GM12878 (cell line): ENCODE measurements at regions not wholly inside any gene's neighbourhood (a gene's known extent, or its start where the extent isn't known, plus 50 kb on each side); places are given as distances from the start of the nearest gene placed in this dataset.

Experiments used
- ATAC-seq: fragments of 200-7000 bp; cut with Tn5 transposase; 3 replicates; pipeline ENCODE4 v1.9.1; 2020; ENCODE audit warnings: mild to moderate bottlenecking, moderate library complexity
- BruUV-seq: library from RNA; stranded (reverse); fragments of 400-500 nt; replicated peaks from 2 replicates; lab custom pipeline; 2021; lab: Mats Ljungman, UMichigan
- CTCF ChIA-PET: fragments of 300-600 bp; sonication (Branson Sonifier 250); formaldehyde crosslinking; extraction: SDS; loops from one replicate; lab custom pipeline; 2021; ENCODE audit warnings: inconsistent platforms; lab: Yijun Ruan, JAX
- POLR2A ChIA-PET: fragments of 350-600 bp; formaldehyde crosslinking; extraction: SDS; loops from one replicate; lab custom pipeline; 2021; ENCODE audit warnings: inconsistent platforms; lab: Charles Lee
- RAD21 ChIA-PET: fragments of 300-600 bp; sonication (Branson Sonifier 250); formaldehyde crosslinking; loops from one replicate; lab custom pipeline; 2023; ENCODE audit warnings: antibody characterized with exemption; ENCODE audit not compliant: unreplicated experiment; lab: Charles Lee
- SMC1A ChIA-PET: fragments of 300-600 bp; sonication (Branson Sonifier 250); formaldehyde crosslinking; loops from one replicate; lab custom pipeline; 2023; ENCODE audit not compliant: unreplicated experiment, uncharacterized antibody; lab: Charles Lee
- DNase-seq: peaks from one replicate; pipeline ENCODE4 v3.0.0-alpha.2; 2011; ENCODE audit warnings: low read depth, low spot score
- FAIRE-seq: peaks from 3 replicates; lab custom pipeline; 2011; peaks lifted over from hg19 to GRCh38; lab: Jason Lieb, UNC
- H2AFZ ChIP-seq: 2 replicates; pipeline ENCODE4 v1.6.0; 2011; ENCODE audit warnings: low read depth, low read length, control low read depth; ENCODE audit not compliant: control insufficient read depth
- H3K27ac ChIP-seq: 2 replicates; pipeline ENCODE4 v1.5.1; 2011; ENCODE audit warnings: control low read depth; ENCODE audit not compliant: control insufficient read depth, insufficient read depth
- H3K27me3 ChIP-seq, 2 experiments: replicated peaks in 1 of 2; 2 replicates each; pipeline versions ENCODE4 v1.6.0 to v1.6.1; 2011; ENCODE audit warnings: low read length in 1 of 2; ENCODE audit not compliant: control insufficient read depth in 2 of 2, insufficient read depth in 2 of 2
- H3K36me3 ChIP-seq, 2 experiments: 2 replicates each; pipeline ENCODE4 v1.5.1; 2011; ENCODE audit warnings: low read length in 1 of 2; ENCODE audit not compliant: control insufficient read depth in 2 of 2, insufficient read depth in 2 of 2
- H3K4me1 ChIP-seq: 2 replicates; pipeline ENCODE4 v1.6.1; 2011; ENCODE audit warnings: mild to moderate bottlenecking, low read length, moderate library complexity, mixed read lengths; ENCODE audit not compliant: control insufficient read depth, insufficient read depth
- H3K4me2 ChIP-seq: 2 replicates; pipeline ENCODE4 v1.6.0; 2011; ENCODE audit warnings: control low read depth; ENCODE audit not compliant: control insufficient read depth, insufficient read depth
- H3K4me3 ChIP-seq: fragments of 200-600 bp; sonication (generic); 2 replicates; pipeline ENCODE4 v1.5.1; 2016
- H3K79me2 ChIP-seq: 2 replicates; pipeline ENCODE4 v1.6.0; 2011; ENCODE audit warnings: low read length; ENCODE audit not compliant: control insufficient read depth, insufficient read depth
- H3K9ac ChIP-seq: 2 replicates; pipeline ENCODE4 v1.8.0; 2011; ENCODE audit warnings: low read length, control low read depth, mixed read lengths; ENCODE audit not compliant: control insufficient read depth, insufficient read depth
- H3K9me3 ChIP-seq: replicated peaks from 3 replicates; pipeline ENCODE4 v1.5.1; 2011; ENCODE audit warnings: mild to moderate bottlenecking, low read length; ENCODE audit not compliant: control insufficient read depth, insufficient read depth
- H4K20me1 ChIP-seq: 2 replicates; pipeline ENCODE4 v1.6.0; 2011; ENCODE audit not compliant: control insufficient read depth, insufficient read depth
- CBX3 ChIP-seq: fragments of 200-600 bp; sonication (generic); IDR thresholded peaks from 2 replicates; pipeline ENCODE4 v1.6.1; 2016; ENCODE audit warnings: low read depth, borderline replicate concordance
- EED ChIP-seq: sonication (generic); IDR thresholded peaks from 2 replicates; pipeline ENCODE4 v1.6.1; 2016; ENCODE audit warnings: antibody characterized with exemption, low read depth
- FOXM1 ChIP-seq: IDR thresholded peaks from 2 replicates; pipeline ENCODE4 v1.6.1; 2012; ENCODE audit warnings: low read depth, mild to moderate bottlenecking, inconsistent platforms, low read length, moderate library complexity
- HDAC2 ChIP-seq: fragments of 200-600 bp; sonication (generic); IDR thresholded peaks from 2 replicates; pipeline ENCODE4 v1.6.1; 2017
- MEF2B ChIP-seq: fragments of 450-650 bp; IDR thresholded peaks from 2 replicates; pipeline ENCODE4 v1.6.1; 2018; ENCODE audit warnings: mild to moderate bottlenecking, moderate library complexity; ENCODE audit not compliant: partially characterized antibody, poor library complexity, severe bottlenecking
- NBN ChIP-seq: fragments of 450-650 bp; IDR thresholded peaks from 2 replicates; pipeline ENCODE4 v1.6.1; 2016
- PML ChIP-seq: IDR thresholded peaks from 2 replicates; pipeline ENCODE4 v1.6.1; 2012; ENCODE audit warnings: low read length, inconsistent platforms
- SP1 ChIP-seq: IDR thresholded peaks from one replicate; pipeline ENCODE4 v1.6.1; 2011; ENCODE audit warnings: low read depth, low read length
- SUZ12 ChIP-seq: fragments of 200-600 bp; sonication (generic); IDR thresholded peaks from one replicate; pipeline ENCODE4 v1.6.1; 2018; ENCODE audit warnings: antibody characterized with exemption, mild to moderate bottlenecking; ENCODE audit not compliant: unreplicated experiment
- ZNF622 ChIP-seq: fragments of 450-650 bp; IDR thresholded peaks from 2 replicates; pipeline ENCODE4 v1.6.1; 2017; ENCODE audit warnings: mild to moderate bottlenecking, inconsistent platforms
- WGBS: methylation state at CpG from one replicate; pipeline ENCODE4 v1.1.6; 2016; ENCODE audit warnings: low lambda C conversion rate; ENCODE audit not compliant: insufficient replicate concordance, insufficient coverage; ENCODE audit errors: missing lambda C conversion rate; 5-methylcytosine and 5-hydroxymethylcytosine counted together
- in situ Hi-C: fragments of 300-500 bp; cut with MboI; formaldehyde crosslinking; loops from 9 replicates; pipeline ENCODE4 v1.14.3; 2018; ENCODE audit warnings: mixed read lengths
- intact Hi-C: fragments of 100-400 bp; cut with micrococcal nuclease; formaldehyde crosslinking; loops from one replicate; pipeline ENCODE4 v1.14.2; 2022; ENCODE audit not compliant: unreplicated experiment
- TF ChIP-seq, protein P1 (sequence below): fragments of 450-650 bp; IDR thresholded peaks from 2 replicates; pipeline ENCODE4 v1.6.1; 2017; ENCODE audit warnings: borderline replicate concordance
- TF ChIP-seq, protein P2 (sequence below): IDR thresholded peaks from 2 replicates; pipeline ENCODE4 v1.6.1; 2011; ENCODE audit warnings: low read depth, mild to moderate bottlenecking, low read length, moderate library complexity, borderline replicate concordance; ENCODE audit errors: extremely low read depth
- TF ChIP-seq, protein P3 (sequence below): IDR thresholded peaks from 2 replicates; pipeline ENCODE4 v1.6.1; 2011; ENCODE audit warnings: borderline replicate concordance, low read depth, mild to moderate bottlenecking, moderate library complexity, low read length; ENCODE audit not compliant: insufficient read depth, poor library complexity, severe bottlenecking
- TF ChIP-seq, protein P4 (sequence below): fragments of 450-650 bp; IDR thresholded peaks from 2 replicates; pipeline ENCODE4 v1.6.1; 2018; ENCODE audit warnings: borderline replicate concordance, mild to moderate bottlenecking; ENCODE audit not compliant: partially characterized antibody

DNA sequence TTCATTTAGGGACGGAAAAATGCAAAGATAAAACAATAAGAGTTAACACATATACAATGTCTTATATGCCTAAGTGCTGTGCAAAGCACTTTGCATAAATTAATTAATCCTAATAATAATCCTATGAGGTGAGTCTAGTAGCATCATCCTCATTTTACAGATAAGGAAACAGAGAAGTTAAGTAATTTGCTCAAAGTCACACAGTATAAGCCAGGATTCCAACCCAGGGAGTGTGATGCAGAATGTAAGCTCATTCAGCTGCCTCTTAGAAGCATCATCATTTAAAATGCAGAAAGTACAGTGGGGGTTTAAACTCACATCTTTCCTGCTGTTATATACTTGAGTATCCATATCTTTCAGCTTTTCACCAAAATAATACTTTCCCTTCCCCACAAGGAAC lies 203.7 kb downstream of the LARP7 start (continued):
- no peak for TF ChIP-seq MEF2B
- no peak for TF ChIP-seq SUZ12
- TF ChIP-seq EED, result no peak
- TF ChIP-seq, protein P1, sequence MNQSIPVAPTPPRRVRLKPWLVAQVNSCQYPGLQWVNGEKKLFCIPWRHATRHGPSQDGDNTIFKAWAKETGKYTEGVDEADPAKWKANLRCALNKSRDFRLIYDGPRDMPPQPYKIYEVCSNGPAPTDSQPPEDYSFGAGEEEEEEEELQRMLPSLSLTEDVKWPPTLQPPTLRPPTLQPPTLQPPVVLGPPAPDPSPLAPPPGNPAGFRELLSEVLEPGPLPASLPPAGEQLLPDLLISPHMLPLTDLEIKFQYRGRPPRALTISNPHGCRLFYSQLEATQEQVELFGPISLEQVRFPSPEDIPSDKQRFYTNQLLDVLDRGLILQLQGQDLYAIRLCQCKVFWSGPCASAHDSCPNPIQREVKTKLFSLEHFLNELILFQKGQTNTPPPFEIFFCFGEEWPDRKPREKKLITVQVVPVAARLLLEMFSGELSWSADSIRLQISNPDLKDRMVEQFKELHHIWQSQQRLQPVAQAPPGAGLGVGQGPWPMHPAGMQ, result no peak
- no peak for TF ChIP-seq FOXM1
- TF ChIP-seq SP1, result no peak
- TF ChIP-seq, protein P2, sequence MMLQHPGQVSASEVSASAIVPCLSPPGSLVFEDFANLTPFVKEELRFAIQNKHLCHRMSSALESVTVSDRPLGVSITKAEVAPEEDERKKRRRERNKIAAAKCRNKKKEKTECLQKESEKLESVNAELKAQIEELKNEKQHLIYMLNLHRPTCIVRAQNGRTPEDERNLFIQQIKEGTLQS, result no peak

DNA sequence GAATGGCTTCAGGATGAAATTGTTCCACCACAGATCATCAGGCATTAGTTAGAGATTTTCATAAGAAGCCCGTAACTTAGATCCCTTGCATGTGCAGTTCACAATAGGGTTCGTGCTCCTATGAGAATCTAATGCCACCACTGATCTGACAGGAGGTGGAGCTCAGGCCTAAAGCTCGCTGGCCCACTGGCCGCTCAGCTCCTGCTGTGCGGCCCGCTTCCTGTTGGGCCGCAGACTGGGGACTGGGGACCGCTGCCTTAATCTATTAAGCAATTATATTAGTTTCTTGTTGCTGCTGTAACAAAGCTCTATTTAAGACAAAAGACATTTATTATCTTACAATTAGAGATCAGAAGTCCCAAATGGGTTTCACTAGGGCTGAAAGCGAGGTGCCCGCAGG lies 205.6 kb downstream of the LARP7 start:
- Histone ChIP-seq H2AFZ (no peak overlapping the region), H3K4me1 (no peaks in the 10 kb centered on the region)
- in situ Hi-C loops, result no loop called here
- no TSS peak for BruUV-seq
- CTCF ChIA-PET, result no interaction called here
- TF ChIP-seq, protein P3, sequence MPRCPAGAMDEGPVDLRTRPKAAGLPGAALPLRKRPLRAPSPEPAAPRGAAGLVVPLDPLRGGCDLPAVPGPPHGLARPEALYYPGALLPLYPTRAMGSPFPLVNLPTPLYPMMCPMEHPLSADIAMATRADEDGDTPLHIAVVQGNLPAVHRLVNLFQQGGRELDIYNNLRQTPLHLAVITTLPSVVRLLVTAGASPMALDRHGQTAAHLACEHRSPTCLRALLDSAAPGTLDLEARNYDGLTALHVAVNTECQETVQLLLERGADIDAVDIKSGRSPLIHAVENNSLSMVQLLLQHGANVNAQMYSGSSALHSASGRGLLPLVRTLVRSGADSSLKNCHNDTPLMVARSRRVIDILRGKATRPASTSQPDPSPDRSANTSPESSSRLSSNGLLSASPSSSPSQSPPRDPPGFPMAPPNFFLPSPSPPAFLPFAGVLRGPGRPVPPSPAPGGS, result no peak
- TF ChIP-seq, protein P4, sequence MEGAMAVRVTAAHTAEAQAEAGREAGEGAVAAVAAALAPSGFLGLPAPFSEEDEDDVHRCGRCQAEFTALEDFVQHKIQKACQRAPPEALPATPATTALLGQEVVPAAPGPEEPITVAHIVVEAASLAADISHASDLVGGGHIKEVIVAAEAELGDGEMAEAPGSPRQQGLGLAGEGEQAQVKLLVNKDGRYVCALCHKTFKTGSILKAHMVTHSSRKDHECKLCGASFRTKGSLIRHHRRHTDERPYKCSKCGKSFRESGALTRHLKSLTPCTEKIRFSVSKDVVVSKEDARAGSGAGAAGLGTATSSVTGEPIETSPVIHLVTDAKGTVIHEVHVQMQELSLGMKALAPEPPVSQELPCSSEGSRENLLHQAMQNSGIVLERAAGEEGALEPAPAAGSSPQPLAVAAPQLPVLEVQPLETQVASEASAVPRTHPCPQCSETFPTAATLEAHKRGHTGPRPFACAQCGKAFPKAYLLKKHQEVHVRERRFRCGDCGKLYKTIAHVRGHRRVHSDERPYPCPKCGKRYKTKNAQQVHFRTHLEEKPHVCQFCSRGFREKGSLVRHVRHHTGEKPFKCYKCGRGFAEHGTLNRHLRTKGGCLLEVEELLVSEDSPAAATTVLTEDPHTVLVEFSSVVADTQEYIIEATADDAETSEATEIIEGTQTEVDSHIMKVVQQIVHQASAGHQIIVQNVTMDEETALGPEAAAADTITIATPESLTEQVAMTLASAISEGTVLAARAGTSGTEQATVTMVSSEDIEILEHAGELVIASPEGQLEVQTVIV, result no peak
- no peak for TF ChIP-seq ZNF622
- TF ChIP-seq HDAC2, result no peak
- TF ChIP-seq CBX3, result no peak
- no peak for TF ChIP-seq PML
- TF ChIP-seq NBN, result no peak
- TF ChIP-seq, all 136 proteins: peak for 0
- Histone ChIP-seq H3K27me3 (no peaks in the 10 kb centered on the region), H3K9me3 (no peaks in the 10 kb centered on the region; the same call in 2 of the 3 replicates), H3K4me2 (no peak overlapping the region), H3K9ac (no peak overlapping the region), H3K27ac (no peak overlapping the region), H3K4me3 (no peak overlapping the region), H3K79me2 (no peaks in the 10 kb centered on the region), H4K20me1 (no peaks in the 10 kb centered on the region), H3K36me3 (no peaks in the 10 kb centered on the region)
- POLR2A ChIA-PET, result no interaction called here
- intact Hi-C loops, result no loop called here
- WGBS, result 84% methylated on average over 10 of the region's 10 CpGs
- no peak for ATAC-seq
- no peak for FAIRE-seq
- RAD21 ChIA-PET, result no interaction called here
- SMC1A ChIA-PET, result no interaction called here
- DNase-seq, result no peak
